ENCODE measurements at regions not wholly inside any gene's neighbourhood (a gene's known extent, or its start where the extent isn't known, plus 50 kb on each side); places are given as distances from the start of the nearest gene placed in this dataset.
"Not testable (repeated sequence)": the region's sequence is repeated elsewhere in the genome, so short reads cannot be mapped to it uniquely, and the experiment has no call there.

DNA sequence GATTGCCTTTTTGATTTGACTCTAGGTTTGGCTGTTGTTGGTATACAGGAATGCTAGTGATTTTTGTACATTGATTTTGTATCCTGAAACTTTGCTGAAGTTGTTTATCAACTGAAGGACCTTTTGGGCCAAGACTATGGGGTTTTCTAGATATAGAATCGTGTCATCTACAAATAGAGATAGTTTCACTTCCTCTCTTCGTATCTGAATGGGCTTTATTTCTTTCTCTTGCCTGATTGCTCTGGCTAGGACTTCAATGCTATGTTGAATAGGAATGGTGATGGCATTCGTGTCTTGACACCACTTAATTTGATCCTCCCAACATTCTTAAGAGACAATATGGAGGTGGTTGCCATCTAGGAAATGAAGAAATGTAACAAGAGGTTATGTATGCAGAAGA is 388.1 kb upstream of the API5 start:
- H3K4me1 Mint-ChIP-seq, result no peaks in the 10 kb centered on the region
- TF ChIP-seq, protein P1, sequence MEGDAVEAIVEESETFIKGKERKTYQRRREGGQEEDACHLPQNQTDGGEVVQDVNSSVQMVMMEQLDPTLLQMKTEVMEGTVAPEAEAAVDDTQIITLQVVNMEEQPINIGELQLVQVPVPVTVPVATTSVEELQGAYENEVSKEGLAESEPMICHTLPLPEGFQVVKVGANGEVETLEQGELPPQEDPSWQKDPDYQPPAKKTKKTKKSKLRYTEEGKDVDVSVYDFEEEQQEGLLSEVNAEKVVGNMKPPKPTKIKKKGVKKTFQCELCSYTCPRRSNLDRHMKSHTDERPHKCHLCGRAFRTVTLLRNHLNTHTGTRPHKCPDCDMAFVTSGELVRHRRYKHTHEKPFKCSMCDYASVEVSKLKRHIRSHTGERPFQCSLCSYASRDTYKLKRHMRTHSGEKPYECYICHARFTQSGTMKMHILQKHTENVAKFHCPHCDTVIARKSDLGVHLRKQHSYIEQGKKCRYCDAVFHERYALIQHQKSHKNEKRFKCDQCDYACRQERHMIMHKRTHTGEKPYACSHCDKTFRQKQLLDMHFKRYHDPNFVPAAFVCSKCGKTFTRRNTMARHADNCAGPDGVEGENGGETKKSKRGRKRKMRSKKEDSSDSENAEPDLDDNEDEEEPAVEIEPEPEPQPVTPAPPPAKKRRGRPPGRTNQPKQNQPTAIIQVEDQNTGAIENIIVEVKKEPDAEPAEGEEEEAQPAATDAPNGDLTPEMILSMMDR (IDR thresholded peaks at IDR 0.05), result no peak
- Histone ChIP-seq H3K27me3 (ENCODE audit: control insufficient read depth, insufficient read depth, low read length) (no peaks in the 10 kb centered on the region), H3K4me1 (ENCODE audit: control insufficient read depth, insufficient read depth, low read length) (no peaks in the 10 kb centered on the region), H3K36me3 (ENCODE audit: control insufficient read depth, insufficient read depth, low read length) (no peaks in the 10 kb centered on the region), H3K27ac (ENCODE audit: low read length) (no peak overlapping the region), H3K9me3 (ENCODE audit: control insufficient read depth, insufficient read depth, low read length) (no peaks in the 10 kb centered on the region), H3K4me3 (ENCODE audit: low read length) (no peak overlapping the region)
- intact Hi-C loops (cut with micrococcal nuclease), result no loop called here
- DNase-seq, result no peak
- no peak overlapping the region for H3K4me3 Mint-ChIP-seq
- 58% methylated on average over 2 of the region's 3 CpGs for WGBS (ENCODE audit: insufficient coverage)
- no peaks in the 10 kb centered on the region for H3K27me3 Mint-ChIP-seq (ENCODE audit: low read depth in 2 of 2)
- peaks cover 16 to 24% of the 10 kb centered on the region in 2 donors for H3K9me3 Mint-ChIP-seq
- no peak overlapping the region for H3K27ac Mint-ChIP-seq
- ATAC-seq, result no peak
- no peaks in the 10 kb centered on the region for H3K36me3 Mint-ChIP-seq

DNA sequence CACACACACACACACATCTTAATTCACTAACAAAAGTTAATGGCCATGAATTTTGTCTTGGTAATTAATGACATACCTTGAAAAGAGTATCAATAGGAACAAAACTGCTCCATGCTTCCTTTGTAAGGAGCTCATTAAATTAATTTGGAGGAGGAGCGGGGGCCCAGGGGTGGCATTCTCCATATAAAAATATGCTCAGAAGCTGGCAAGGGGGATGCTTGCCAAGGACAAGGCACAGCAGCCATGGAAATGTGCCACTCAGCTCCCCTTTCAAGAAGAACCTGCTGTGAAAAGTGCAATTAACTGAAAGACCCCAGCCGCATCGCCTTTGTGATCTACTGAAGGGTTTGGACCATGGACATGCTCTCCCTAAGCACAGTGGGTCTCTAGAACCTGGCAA is 385.9 kb upstream of the API5 start:
- Histone ChIP-seq H3K27ac (ENCODE audit: low read length) (no peak overlapping the region), H3K4me3 (ENCODE audit: low read length) (no peak overlapping the region), H3K4me1 (ENCODE audit: control insufficient read depth, insufficient read depth, low read length) (no peaks in the 10 kb centered on the region), H3K9me3 (ENCODE audit: control insufficient read depth, insufficient read depth, low read length) (no peaks in the 10 kb centered on the region), H3K36me3 (ENCODE audit: control insufficient read depth, insufficient read depth, low read length) (no peaks in the 10 kb centered on the region), H3K27me3 (ENCODE audit: control insufficient read depth, insufficient read depth, low read length) (no peaks in the 10 kb centered on the region)
- Mint-ChIP-seq H3K27me3 (ENCODE audit: low read depth in 2 of 2) (no peaks in the 10 kb centered on the region), H3K36me3 (no peaks in the 10 kb centered on the region), H3K4me1 (no peaks in the 10 kb centered on the region), H3K27ac (no peak overlapping the region), H3K9me3 (peaks cover 16 to 26% of the 10 kb centered on the region in 2 donors), H3K4me3 (no peak overlapping the region)
- intact Hi-C loops (cut with micrococcal nuclease), result no loop called here
- ATAC-seq, result no peak
- WGBS (ENCODE audit: insufficient coverage), result 74% methylated on average over 3 of the region's 3 CpGs
- TF ChIP-seq, protein P1 (IDR thresholded peaks at IDR 0.05), result no peak
- DNase-seq, result no peak

DNA sequence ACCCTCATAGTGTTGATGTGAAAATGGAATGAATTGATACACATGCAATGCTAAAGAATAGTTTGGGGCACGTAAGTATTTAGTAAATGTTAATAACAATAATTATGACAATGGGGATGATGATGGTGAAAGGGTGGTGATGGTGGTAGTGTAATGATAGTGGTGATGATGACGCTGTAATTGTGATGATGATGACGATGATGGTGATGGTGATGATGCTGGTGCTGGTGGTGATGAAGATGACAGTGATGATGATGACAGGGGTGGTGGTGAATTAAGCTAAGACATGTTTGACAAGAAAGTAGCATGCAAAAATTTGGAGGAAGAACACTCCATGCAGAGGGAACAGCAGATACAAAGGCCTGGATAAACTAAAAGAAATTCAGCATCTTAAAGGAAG is 364.4 kb upstream of the API5 start:
- Histone ChIP-seq H3K4me3 (ENCODE audit: low read length) (no peak overlapping the region), H3K27ac (ENCODE audit: low read length) (no peak overlapping the region), H3K36me3 (ENCODE audit: control insufficient read depth, insufficient read depth, low read length) (no peaks in the 10 kb centered on the region), H3K9me3 (ENCODE audit: control insufficient read depth, insufficient read depth, low read length) (no peaks in the 10 kb centered on the region), H3K27me3 (ENCODE audit: control insufficient read depth, insufficient read depth, low read length) (no peaks in the 10 kb centered on the region), H3K4me1 (ENCODE audit: control insufficient read depth, insufficient read depth, low read length) (no peaks in the 10 kb centered on the region)
- TF ChIP-seq, protein P1 (IDR thresholded peaks at IDR 0.05), result no peak
- ATAC-seq, result no peak
- H3K27me3 Mint-ChIP-seq (ENCODE audit: low read depth in 2 of 2), result no peaks in the 10 kb centered on the region
- H3K27ac Mint-ChIP-seq, result no peak overlapping the region
- H3K36me3 Mint-ChIP-seq, result no peaks in the 10 kb centered on the region
- no peak overlapping the region for H3K4me3 Mint-ChIP-seq
- no peaks in the 10 kb centered on the region for H3K4me1 Mint-ChIP-seq
- 87% methylated on average over 3 of the region's 3 CpGs for WGBS (ENCODE audit: insufficient coverage)
- DNase-seq, result no peak
- intact Hi-C loops (cut with micrococcal nuclease), result no loop called here
- peaks cover 7% of the 10 kb centered on the region in 2 donors for H3K9me3 Mint-ChIP-seq

DNA sequence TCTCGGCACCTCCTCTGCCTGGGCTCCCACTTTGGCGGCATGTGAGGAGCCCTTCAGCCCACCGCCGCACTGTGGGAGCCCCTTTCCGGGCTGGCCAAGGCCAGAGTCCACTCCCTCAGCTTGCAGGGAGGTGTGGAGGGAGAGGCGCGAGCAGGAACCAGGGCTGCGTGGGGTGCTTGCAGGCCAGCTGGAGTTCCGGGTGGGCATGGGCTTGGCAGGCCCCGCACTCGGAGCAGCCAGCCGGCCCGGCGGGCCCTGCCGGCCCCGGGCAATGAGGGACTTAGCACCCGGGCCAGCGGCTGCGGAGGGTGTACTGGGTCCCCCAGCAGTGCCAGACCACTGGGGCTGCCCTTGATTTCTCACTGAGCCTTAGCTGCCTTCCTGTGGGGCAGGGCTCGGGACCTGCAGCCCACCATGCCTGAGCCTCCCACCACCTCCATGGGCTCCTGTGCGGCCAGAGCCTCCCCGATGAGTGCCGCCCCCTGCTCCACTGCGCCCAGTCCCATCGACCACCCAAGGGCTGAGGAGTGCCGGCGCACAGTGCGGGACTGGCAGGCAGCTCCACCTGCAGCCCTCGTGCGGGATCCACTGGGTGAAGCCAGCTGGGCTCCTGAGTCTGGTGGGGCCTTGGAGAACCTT is 361.9 kb upstream of the API5 start:
- H3K36me3 ChIP-seq (ENCODE audit: control insufficient read depth, insufficient read depth, low read length); intact Hi-C loops (cut with micrococcal nuclease); H3K4me1 ChIP-seq (ENCODE audit: control insufficient read depth, insufficient read depth, low read length); DNase-seq; H3K36me3 Mint-ChIP-seq; H3K27ac ChIP-seq (ENCODE audit: low read length); H3K27ac Mint-ChIP-seq; H3K27me3 ChIP-seq (ENCODE audit: control insufficient read depth, insufficient read depth, low read length); H3K9me3 ChIP-seq (ENCODE audit: control insufficient read depth, insufficient read depth, low read length); H3K27me3 Mint-ChIP-seq (ENCODE audit: low read depth in 2 of 2); H3K4me3 Mint-ChIP-seq; H3K4me1 Mint-ChIP-seq; H3K9me3 Mint-ChIP-seq; H3K4me3 ChIP-seq (ENCODE audit: low read length); ATAC-seq: not testable (repeated sequence)
- 88% methylated on average over 30 of the region's 30 CpGs for WGBS (ENCODE audit: insufficient coverage)

All from natural killer cell (primary cell).